ENCODE measurements at regions not wholly inside any gene's neighbourhood (a gene's known extent, or its start where the extent isn't known, plus 50 kb on each side); places are given as distances from the start of the nearest gene placed in this dataset.

- Histone ChIP-seq H3K9me1 (ENCODE audit: insufficient read depth, low read length) (no peaks in the 10 kb centered on the region), H2AK9ac (replicated peaks; ENCODE audit: low read depth, low read length, poor library complexity) (no peak overlapping the region), H3K4me2 (ENCODE audit: low read depth, low read length) (no peak overlapping the region), H3K56ac (ENCODE audit: extremely low read depth, insufficient read depth, low read length) (no peak overlapping the region), H2BK15ac (ENCODE audit: low read depth, low read length) (no peak overlapping the region), H2AK5ac (ENCODE audit: low read depth, low read length) (no peak overlapping the region), H2BK5ac (ENCODE audit: low read depth, low read length, poor library complexity, severe bottlenecking) (no peak overlapping the region), H3K4me3 (ENCODE audit: insufficient read depth, low read depth, low read length) (no peak overlapping the region), H3K9me3 (ENCODE audit: control insufficient read depth, insufficient read depth, low read length) (peaks cover 56% of the 10 kb centered on the region), H3K4me1 (ENCODE audit: control insufficient read depth, insufficient read depth, low read length) (no peaks in the 10 kb centered on the region), H2BK20ac (ENCODE audit: low read depth, low read length) (no peak overlapping the region), H3K36me3 (ENCODE audit: control insufficient read depth, insufficient read depth, low read length) (no peaks in the 10 kb centered on the region), H3K14ac (replicated peaks; ENCODE audit: low read depth, low read length) (no peak overlapping the region), H2AFZ (replicated peaks; ENCODE audit: low read length, poor library complexity) (no peak overlapping the region), H4K5ac (ENCODE audit: low read depth, low read length) (no peak overlapping the region), H3K27me3 (ENCODE audit: control insufficient read depth, insufficient read depth, low read length) (no peaks in the 10 kb centered on the region), H3K9ac (ENCODE audit: low read depth, low read length) (no peak overlapping the region), H3K4ac (ENCODE audit: low read depth, low read length) (no peak overlapping the region), H4K8ac (ENCODE audit: low read depth in 2 of 2, low read length in 2 of 2) (no peak overlapping the region), H3K27ac (ENCODE audit: insufficient read depth, low read length) (no peak overlapping the region), H3K79me1 (ENCODE audit: low read depth in 1 of 2, low read length in 2 of 2) (no peaks in the 10 kb centered on the region), H3K18ac (ENCODE audit: low read depth, low read length) (no peak overlapping the region), H4K91ac (ENCODE audit: insufficient read depth, low read depth, low read length) (no peak overlapping the region), H4K20me1 (ENCODE audit: insufficient read depth, low read length) (no peaks in the 10 kb centered on the region), H3K23ac (ENCODE audit: low read depth, low read length) (no peak overlapping the region), H2BK120ac (ENCODE audit: low read depth, low read length) (no peak overlapping the region)
- ATAC-seq (ENCODE audit: low read depth) = no peak
- DNase-seq = no peak
- in situ Hi-C loops (cut with MboI; ENCODE audit: low sequenced_read_pairs) = no loop called here
- no TSS peak for BruUV-seq (replicated peaks)
- ChIA-PET CTCF (interaction anchor here (0.6 kb wide), 1 partner anchor 1073 kb away, joined by 4 read pairs; no protein-coding TSS in a partner anchor), POLR2A (ENCODE audit: unreplicated experiment) (no interaction called here)
- TF ChIP-seq USF2 (IDR thresholded peaks at IDR 0.05; ENCODE audit: low read depth, low read length) (no peak), CTCF (conservative IDR thresholded peaks at IDR 0.05; ENCODE audit: low read depth, low read length) (no peak), CHD1 (IDR thresholded peaks at IDR 0.05; ENCODE audit: low read depth, low read length) (no peak), CEBPB (IDR thresholded peaks at IDR 0.05; ENCODE audit: low read depth, low read length) (no peak), RAD21 (IDR thresholded peaks at IDR 0.05; ENCODE audit: low read length) (no peak), RFX5 (IDR thresholded peaks at IDR 0.05; ENCODE audit: low read depth, low read length) (no peak), RCOR1 (IDR thresholded peaks at IDR 0.05; ENCODE audit: insufficient replicate concordance, low read length) (no peak), SMC3 (IDR thresholded peaks at IDR 0.05; ENCODE audit: low read depth, low read length) (no peak), POLR2A (IDR thresholded peaks at IDR 0.05; ENCODE audit: low read depth, low read length) (no peak), NFE2L2 (IDR thresholded peaks at IDR 0.05; ENCODE audit: low read depth, low read length) (no peak), FOS (IDR thresholded peaks at IDR 0.05; ENCODE audit: low read depth, low read length) (no peak), MAZ (IDR thresholded peaks at IDR 0.05; ENCODE audit: borderline replicate concordance, low read depth, low read length) (no peak), ELK1 (IDR thresholded peaks at IDR 0.05; ENCODE audit: borderline replicate concordance, low read depth, low read length) (no peak), BHLHE40 (IDR thresholded peaks at IDR 0.05; ENCODE audit: low read depth, low read length) (no peak), MAFK (IDR thresholded peaks at IDR 0.05; ENCODE audit: low read depth, low read length) (no peak), MXI1 (IDR thresholded peaks at IDR 0.05; ENCODE audit: borderline replicate concordance, low read depth, low read length) (no peak)
- intact Hi-C loops (cut with micrococcal nuclease) = no loop called here
- dilution Hi-C loops (cut with HindIII; ENCODE audit: low sequenced_read_pairs, unreplicated experiment) = no loop called here
- WGBS, 2 experiments (ENCODE audit: extremely low coverage in 2 of 2, insufficient read length in 1 of 2) = 70% methylated on average over 2 of the region's 11 CpGs; no CpG with 5 or more reads in 1 of the 2 experiments
Measured at GRCh38 chr22:48557473-48557872, 1270.2 kb downstream of the BRD1 start.

Measured in IMR-90 (cell line).